ENCODE measurements at regions not wholly inside any gene's neighbourhood (a gene's known extent, or its start where the extent isn't known, plus 50 kb on each side); places are given as distances from the start of the nearest gene placed in this dataset.

DNA sequence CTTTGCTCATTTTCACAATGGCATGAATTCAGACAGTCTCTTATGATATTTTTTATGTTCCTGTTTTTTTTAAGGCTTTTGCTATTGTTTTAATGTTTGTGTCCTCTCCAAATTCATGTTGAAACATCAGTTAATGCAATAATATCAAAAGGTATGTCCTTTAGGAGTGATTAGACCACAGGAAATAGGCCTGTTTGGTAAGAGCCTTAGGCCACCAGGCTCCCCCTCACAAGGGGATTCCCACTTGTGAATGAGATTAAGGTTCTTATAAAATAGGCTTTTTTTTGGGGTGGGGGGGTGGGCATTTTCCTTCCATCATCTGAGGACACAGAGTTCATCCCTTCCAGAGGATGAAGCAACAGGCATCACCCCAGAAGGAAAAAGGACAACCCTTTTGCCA, 2074.2 kb upstream of the C9orf72 start:
- TF ChIP-seq, protein P1, sequence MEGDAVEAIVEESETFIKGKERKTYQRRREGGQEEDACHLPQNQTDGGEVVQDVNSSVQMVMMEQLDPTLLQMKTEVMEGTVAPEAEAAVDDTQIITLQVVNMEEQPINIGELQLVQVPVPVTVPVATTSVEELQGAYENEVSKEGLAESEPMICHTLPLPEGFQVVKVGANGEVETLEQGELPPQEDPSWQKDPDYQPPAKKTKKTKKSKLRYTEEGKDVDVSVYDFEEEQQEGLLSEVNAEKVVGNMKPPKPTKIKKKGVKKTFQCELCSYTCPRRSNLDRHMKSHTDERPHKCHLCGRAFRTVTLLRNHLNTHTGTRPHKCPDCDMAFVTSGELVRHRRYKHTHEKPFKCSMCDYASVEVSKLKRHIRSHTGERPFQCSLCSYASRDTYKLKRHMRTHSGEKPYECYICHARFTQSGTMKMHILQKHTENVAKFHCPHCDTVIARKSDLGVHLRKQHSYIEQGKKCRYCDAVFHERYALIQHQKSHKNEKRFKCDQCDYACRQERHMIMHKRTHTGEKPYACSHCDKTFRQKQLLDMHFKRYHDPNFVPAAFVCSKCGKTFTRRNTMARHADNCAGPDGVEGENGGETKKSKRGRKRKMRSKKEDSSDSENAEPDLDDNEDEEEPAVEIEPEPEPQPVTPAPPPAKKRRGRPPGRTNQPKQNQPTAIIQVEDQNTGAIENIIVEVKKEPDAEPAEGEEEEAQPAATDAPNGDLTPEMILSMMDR (IDR thresholded peaks at IDR 0.05), result no peak
- TF ChIP-seq POLR2A (IDR thresholded peaks at IDR 0.05) (no peak), EP300 (IDR thresholded peaks at IDR 0.05) (no peak)

All from ovary (tissue), 3 donors.